ENCODE measurements at regions not wholly inside any gene's neighbourhood (a gene's known extent, or its start where the extent isn't known, plus 50 kb on each side); places are given as distances from the start of the nearest gene placed in this dataset.
"Not testable (repeated sequence)": the region's sequence is repeated elsewhere in the genome, so short reads cannot be mapped to it uniquely, and the experiment has no call there.

GRCh38 chr3:14267976-14268375 is 89.4 kb downstream of the LSM3 start:
- intact Hi-C loops (cut with DNase I), result loop anchor here in 2 of 10 donors (2.0 to 10.0 kb wide), 3 partner anchors 137 to 277 kb away; partner anchors contain the start of genes GRIP2 (in 1 of the 2) and SLC6A6 (in 1 of the 2)
- ATAC-seq (peak in 1 of 8 donors; percentile 24), DNase-seq (no peak)
- Histone ChIP-seq H3K27ac (no peak overlapping the region), H3K9me3 (peaks cover 0 to 9% (median 0%) of the 10 kb centered on the region in 11 donors), H3K4me1 (peaks cover 0 to 3% (median 0%) of the 10 kb centered on the region in 9 donors), H3K4me3 (no peak overlapping the region), H3K36me3 (no peaks in the 10 kb centered on the region), H3K27me3 (peaks cover 0 to 57% (median 15%) of the 10 kb centered on the region in 7 donors)
- 86 to 89% methylated on average over 5 of the region's 5 CpGs for WGBS, 2 donors
- no peak for TF ChIP-seq CTCF (IDR thresholded peaks at IDR 0.05)

- TF ChIP-seq CTCF (IDR thresholded peaks at IDR 0.05), result no peak
These were observed 90.3 kb downstream of the LSM3 start for GRCh38 chr3:14268897-14269296.

GRCh38 chr3:14272041-14272958 is 93.7 kb downstream of the LSM3 start:
- WGBS, 2 donors, result 89 to 92% methylated on average over 13 to 15 of the region's 15 CpGs
- ATAC-seq; H3K27ac ChIP-seq; H3K9me3 ChIP-seq; DNase-seq; H3K4me1 ChIP-seq; H3K36me3 ChIP-seq; H3K4me3 ChIP-seq; intact Hi-C loops (cut with DNase I): not testable (repeated sequence)
- peaks cover 0 to 72% (median 18%) of the 10 kb centered on the region in 7 donors for H3K27me3 ChIP-seq

More at GRCh38 chr3:14268897-14269296, 90.3 kb downstream of the LSM3 start:
- Histone ChIP-seq H3K4me3 (no peak overlapping the region), H3K9me3 (peaks cover 0 to 8% (median 0%) of the 10 kb centered on the region in 11 donors), H3K4me1 (peaks cover 0 to 3% (median 0%) of the 10 kb centered on the region in 9 donors), H3K27ac (no peak overlapping the region), H3K36me3 (no peaks in the 10 kb centered on the region), H3K27me3 (peaks cover 0 to 56% (median 15%) of the 10 kb centered on the region in 7 donors)
- 94 to 100% methylated on average over 1 of the region's 1 CpG for WGBS, 2 donors
- DNase-seq (no peak), ATAC-seq (no peak)
- intact Hi-C loops (cut with DNase I), result loop anchor here in 2 of 10 donors (10.0 kb wide), 2 partner anchors 136 to 276 kb away; partner anchors contain the start of genes GRIP2 (in 1 of the 2) and SLC6A6 (in 1 of the 2)

GRCh38 chr3:14272959-14273560 is 94.4 kb downstream of the LSM3 start:
- DNase-seq; H3K36me3 ChIP-seq; H3K9me3 ChIP-seq; H3K4me3 ChIP-seq; H3K4me1 ChIP-seq; ATAC-seq; intact Hi-C loops (cut with DNase I); H3K27ac ChIP-seq: not testable (repeated sequence)
- WGBS, 2 donors, result 61 to 68% methylated on average over 6 to 7 of the region's 7 CpGs
- peaks cover 0 to 70% (median 26%) of the 10 kb centered on the region in 7 donors for H3K27me3 ChIP-seq

GRCh38 chr3:14273901-14274611 is 95.4 kb downstream of the LSM3 start:
- H3K27ac ChIP-seq, result no peak overlapping the region
- peak in 1 of 8 donors; percentile 28 for ATAC-seq
- TF ChIP-seq CTCF (IDR thresholded peaks at IDR 0.05), result no peak
- H3K4me3 ChIP-seq, result no peak overlapping the region
- no peaks in the 10 kb centered on the region for H3K4me1 ChIP-seq
- H3K9me3 ChIP-seq, result peaks cover 0 to 3% (median 0%) of the 10 kb centered on the region in 11 donors
- H3K27me3 ChIP-seq, result peaks cover 0 to 73% (median 26%) of the 10 kb centered on the region in 7 donors
- no peak for DNase-seq
- H3K36me3 ChIP-seq, result no peaks in the 10 kb centered on the region
- whole genome bisulfite sequencing, 2 donors, result 83% methylated on average over 9 of the region's 9 CpGs
- intact Hi-C loops (cut with DNase I), result no loop called here
